Skin epidermis (tissue), 12 donors: ENCODE measurements at regions not wholly inside any gene's neighbourhood (a gene's known extent, or its start where the extent isn't known, plus 50 kb on each side); places are given as distances from the start of the nearest gene placed in this dataset.
A peak's percentile ranks its signal among the peaks of the same experiment; 100 is the strongest.

Experiments
- H3K27ac ChIP-seq, 21 experiments: fragments of 200-600 bp; sonication (generic) in 11 of 21; one replicate each; pipeline ENCODE4 v1.5.0; 2020; ENCODE audit warnings: mild to moderate bottlenecking in 3 of 21, inconsistent platforms in 2 of 21, moderate library complexity in 2 of 21
- H3K4me3 ChIP-seq, 7 experiments: fragments of 200-600 bp; sonication (generic) in 2 of 7; one replicate each; pipeline ENCODE4 v1.5.0; 2020; ENCODE audit warnings: inconsistent platforms in 2 of 7, mild to moderate bottlenecking in 2 of 7, moderate library complexity in 1 of 7

DNA sequence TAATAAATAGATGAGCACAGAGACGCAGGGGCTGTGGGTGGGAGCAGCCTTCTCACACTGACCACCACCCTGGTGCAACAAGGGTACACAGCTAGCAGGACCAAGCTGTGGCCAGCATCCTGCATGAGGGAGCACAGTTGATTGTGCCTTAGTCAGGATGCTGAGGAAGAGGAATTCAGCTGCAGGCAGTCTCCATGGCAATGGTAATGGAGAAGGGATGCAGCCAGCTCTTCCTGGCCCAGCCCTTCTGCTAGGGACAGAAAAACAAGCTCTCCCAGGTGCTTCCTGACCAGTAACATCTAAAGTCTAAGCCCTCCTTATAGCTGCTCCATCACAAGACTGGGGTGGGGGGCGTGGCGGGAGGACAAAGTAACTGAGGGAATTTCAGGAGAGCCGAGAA, 363.5 kb downstream of the BUD13 start:
- no peak overlapping the region for H3K27ac ChIP-seq
- H3K4me3 ChIP-seq: no peak overlapping the region

DNA sequence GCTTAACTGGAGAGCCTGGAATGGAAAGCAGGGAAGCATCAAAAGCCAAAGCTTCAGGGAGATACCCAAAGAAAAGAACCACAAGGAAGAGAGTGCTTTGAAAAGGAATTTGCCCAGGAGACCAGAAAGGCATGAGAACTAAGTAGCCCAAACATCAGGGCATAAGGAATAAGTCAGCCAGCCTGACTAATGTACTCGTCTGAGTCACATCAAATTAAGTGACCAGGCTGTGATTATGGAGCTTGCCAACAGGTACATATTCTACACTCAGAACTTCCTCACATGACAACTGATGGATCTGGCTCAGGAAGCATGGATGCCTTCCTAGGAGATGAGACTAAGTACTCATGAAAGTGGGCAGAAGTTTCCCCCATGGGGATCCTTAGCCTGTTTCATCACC, 366.7 kb downstream of the BUD13 start:
- Histone ChIP-seq H3K4me3 (no peak overlapping the region), H3K27ac (no peak overlapping the region)

DNA sequence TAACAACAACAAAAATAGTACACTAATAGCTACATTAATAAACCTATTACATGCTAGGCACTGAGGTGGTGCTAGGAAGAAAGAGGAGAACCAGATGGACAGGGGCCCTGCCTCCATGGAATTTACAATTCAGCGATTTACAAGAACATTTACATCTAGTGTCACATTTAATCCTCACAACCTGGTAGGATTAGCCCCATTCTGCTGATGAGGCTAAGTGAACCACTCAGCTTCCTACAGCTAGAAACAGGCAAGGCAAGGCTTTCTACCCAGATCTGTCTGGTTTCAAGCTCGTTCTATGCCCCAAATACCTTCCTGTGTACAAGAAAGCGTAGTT, 368.4 kb downstream of the BUD13 start:
- no peak overlapping the region for H3K4me3 ChIP-seq
- no peak overlapping the region for H3K27ac ChIP-seq

DNA sequence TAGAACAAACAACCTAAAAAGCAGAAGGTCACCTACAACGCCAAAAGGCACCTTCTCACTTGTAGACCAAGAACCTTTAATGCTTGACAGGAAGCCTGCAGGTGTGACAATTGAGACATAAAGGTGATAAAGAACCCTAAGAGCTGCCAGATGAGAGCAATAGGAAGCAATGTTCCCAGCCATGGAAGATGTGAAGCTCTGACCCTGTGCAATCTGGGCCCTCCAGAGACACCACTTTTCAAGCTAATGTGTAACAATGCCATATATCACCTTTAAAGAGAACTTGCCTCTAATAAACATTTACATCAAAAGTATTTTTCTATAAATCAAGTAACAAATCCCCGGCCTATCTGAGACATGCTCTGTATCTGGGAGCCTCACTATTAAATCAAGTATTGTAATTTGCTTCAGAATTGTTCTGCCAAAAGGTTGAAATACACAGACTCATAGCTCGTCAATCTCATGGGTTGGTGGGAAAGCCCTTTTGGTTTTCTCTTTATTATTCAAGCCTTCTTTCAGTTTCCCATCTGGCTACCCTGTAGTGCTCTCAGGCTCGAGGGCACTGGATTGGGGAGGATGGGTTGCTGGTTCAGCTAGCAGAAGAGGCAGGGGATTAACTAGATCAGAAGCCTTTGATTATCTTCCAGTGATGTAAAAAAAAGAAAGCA, 368.9 kb downstream of the BUD13 start:
- Histone ChIP-seq H3K27ac (no peak overlapping the region), H3K4me3 (no peak overlapping the region)

DNA sequence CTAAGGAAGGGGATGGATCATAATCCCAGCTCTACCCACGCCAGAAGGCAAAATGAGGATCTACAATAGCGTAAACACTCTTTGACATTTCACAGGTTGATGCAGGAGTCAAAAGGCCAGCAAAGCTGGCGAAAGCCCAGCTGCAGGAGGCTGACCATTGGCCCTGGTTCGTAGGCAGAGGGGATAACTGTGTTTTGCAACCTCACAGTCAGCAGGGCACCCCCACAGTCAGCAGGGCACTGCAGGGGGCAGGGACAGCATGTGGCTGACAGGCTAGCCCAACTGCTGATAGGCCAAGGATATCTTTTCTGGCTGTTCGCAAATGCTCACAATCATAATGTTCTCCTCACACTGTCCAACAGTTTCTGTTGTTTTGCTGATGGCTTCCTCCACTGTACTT, 372.7 kb downstream of the BUD13 start:
- no peak overlapping the region for H3K27ac ChIP-seq
- H3K4me3 ChIP-seq: no peak overlapping the region

DNA sequence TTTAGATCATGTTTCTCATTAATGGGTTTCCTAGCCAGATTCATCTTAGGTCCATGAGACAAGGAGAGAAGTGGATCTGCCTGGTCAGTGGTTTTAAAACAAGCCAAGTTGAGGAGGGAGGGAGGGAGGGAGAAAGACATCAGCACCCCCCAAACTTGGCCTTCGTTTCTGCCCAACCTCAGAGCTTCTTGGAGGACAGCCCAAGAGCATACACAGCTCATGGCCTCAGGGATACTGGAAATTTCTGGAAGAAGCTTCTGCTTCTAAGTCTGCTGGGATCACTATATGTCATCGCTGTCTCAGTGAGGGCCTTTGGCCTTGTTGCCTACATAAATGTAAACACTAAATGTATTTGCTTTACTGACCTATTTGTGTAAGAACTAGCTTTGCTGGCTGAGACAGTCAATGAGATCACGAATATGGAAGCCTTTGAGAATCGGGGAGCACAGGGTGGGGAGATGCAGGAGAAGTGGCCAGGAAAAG, 375.1 kb downstream of the BUD13 start:
- no peak overlapping the region for H3K27ac ChIP-seq

DNA sequence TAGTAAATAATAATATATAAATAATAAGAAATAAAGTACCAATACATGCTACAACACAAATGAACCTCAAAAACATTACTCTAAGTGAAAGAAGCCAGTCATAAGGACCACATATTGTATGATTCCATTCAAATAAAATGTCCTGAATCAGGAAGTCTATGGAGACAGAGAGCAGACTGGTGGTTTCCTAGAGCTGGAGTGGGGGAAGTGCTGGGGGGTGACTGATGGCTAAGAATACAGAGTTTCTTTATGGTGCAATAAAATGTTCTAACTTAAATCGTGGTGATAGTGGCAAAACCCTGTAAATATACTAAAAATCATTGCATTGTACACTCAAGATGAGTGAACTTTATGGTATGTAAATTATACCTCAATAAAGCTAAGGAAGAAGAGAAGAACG, 376.5 kb downstream of the BUD13 start:
- Histone ChIP-seq H3K27ac (peak overlapping the region in 1 of 21 experiments; percentile 39), H3K4me3 (no peak overlapping the region)

More for the DNA sequence above, 375.1 kb downstream of the BUD13 start:
- no peak overlapping the region for H3K4me3 ChIP-seq

DNA sequence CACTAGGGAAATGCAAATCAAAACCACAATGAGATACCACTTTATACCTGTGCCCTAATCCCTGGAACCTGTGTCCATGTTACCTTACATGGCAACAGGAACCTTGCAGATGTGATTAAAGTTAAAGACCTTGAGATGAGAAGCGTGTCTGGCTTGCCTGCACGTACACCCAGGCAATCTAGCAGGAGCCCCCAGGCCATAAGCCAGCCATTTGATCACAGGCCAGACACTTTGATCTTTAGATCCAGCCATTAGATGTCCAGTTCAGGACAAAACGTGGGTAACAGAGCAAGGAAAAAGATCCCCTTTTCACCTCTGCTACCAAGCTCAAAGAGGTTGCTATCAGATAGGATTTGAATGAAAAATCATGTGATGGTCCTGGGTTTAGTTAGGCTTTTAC, 378.8 kb downstream of the BUD13 start:
- no peak overlapping the region for H3K4me3 ChIP-seq
- no peak overlapping the region for H3K27ac ChIP-seq

DNA sequence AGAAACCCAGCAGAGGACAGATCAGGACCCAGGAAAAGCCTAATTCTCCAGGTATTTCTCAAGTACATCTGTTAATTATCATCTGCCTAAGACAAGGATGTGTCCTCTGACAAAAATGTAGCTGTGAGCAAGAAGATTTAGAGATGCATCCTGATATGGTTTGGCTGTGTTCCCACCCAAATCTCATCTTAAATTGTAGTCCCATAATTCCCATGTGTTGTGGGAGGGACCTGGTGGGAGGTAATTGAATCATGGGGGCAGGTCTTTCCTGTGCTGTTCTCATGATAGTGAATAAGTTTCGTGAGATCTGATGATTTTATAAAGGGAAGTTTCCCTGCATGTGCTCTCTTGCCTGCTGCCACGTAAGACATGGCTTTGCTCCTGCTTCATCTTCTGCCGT, 381.8 kb downstream of the BUD13 start:
- Histone ChIP-seq H3K27ac (peak overlapping the region in 1 of 21 experiments; percentile 14), H3K4me3 (no peak overlapping the region)

DNA sequence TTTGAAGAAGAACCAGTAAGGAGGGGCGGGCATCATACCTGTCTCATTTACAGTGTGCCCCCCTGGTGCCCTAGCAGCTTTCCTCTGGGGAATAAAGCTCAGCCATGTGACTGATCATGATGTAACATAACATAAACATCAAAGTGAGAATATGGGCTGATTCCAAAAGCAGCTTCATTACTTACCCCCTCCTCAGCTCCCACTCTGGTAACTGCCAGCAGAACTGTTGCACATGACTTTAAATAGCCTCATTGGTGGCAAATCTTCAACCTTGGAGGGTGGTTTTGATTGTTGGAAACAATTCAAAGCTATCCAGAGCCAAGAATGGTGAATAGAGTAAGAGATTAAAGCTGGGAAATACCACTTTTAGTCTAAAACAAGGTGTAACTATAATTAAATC, 384.6 kb downstream of the BUD13 start:
- Histone ChIP-seq H3K4me3 (no peak overlapping the region), H3K27ac (no peak overlapping the region)

DNA sequence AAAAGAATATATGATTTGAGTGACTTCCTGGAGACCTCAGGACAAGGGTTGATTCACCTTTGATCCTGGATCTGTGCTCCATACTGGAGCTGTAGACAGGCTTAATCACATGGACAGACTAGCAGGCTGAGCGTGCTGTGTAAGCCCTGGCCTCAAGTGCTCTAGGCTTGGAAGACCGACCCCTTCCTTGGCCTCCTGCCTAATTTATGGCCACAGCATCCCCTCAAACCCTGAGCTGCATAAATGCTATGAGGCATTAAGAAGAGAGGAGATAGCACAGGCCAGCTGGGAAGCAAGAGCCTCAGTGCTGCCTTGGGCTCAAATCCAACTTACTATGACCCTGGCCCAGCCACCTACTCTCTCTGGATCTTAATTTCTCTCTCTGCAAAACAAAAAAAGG, 385.1 kb downstream of the BUD13 start:
- Histone ChIP-seq H3K4me3 (no peak overlapping the region), H3K27ac (no peak overlapping the region)

DNA sequence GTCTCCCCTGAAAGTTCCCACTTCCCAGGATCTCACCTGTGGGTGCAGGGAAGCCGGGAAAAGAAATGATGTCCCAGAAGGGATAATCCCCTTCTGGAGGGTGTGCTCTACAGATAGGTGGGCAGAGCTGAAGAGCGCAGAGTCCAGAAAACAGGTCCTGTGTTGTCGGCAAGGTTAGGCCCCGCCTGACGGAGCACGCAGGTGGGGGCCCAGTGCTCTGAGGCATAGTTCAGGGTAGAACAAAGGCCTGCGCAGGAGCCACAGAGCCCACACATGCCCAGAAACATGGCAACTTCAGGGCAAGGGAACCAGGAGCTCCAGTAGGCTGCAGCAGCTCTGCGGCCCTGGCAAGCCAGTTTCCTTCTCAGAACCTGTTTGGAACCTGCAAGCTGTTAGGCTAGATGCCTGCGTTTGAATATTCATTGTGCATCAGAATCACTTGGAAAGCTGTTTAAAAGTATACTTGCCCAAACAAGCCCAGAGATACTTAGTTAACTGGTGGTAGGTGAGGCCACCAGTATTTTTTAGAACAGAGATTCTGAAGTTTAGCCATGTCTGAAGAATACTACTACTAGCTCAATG, 386.6 kb downstream of the BUD13 start:
- peak overlapping the region in 2 of 21 experiments; percentile 32 to 60 for H3K27ac ChIP-seq
- H3K4me3 ChIP-seq: no peak overlapping the region

DNA sequence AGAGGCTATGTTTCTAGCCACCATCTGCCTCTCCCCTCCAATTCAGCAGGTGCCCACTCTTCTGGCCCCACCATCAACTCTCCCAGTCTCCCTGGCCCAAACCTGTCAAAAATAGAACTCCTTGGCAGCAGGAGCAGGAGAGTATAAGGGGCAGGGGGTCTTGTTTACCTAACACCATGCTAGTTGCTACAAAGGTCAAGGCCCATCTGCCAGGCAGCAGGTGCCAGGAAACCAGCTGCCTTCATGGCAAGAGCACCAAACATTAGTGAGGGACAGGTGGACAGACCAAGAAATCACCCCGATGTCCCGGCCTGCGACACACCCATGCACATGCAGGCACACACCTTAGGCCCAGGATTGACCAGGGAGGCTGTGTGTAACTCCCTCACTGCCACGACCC, 387.9 kb downstream of the BUD13 start:
- H3K4me3 ChIP-seq: no peak overlapping the region
- no peak overlapping the region for H3K27ac ChIP-seq

DNA sequence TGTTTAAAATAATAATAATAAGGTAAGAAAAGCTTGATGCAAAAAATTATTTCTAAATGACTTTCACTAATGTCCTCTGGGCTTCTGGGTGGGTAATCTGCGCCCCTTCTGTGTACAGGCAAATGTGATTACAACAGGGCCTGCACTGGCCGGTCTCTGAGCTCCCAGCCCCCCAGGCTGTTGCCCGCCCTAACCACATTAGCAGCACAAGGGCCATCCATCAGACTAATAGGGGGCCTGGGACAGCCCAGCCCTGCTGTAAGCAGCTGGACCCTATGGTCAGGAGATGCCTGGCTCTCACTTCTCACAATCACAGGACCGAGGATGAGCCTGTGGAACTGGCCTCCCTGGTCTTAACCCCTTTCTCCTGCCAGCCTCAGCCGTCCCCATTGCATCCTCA, 388.4 kb downstream of the BUD13 start:
- Histone ChIP-seq H3K4me3 (no peak overlapping the region), H3K27ac (no peak overlapping the region)

DNA sequence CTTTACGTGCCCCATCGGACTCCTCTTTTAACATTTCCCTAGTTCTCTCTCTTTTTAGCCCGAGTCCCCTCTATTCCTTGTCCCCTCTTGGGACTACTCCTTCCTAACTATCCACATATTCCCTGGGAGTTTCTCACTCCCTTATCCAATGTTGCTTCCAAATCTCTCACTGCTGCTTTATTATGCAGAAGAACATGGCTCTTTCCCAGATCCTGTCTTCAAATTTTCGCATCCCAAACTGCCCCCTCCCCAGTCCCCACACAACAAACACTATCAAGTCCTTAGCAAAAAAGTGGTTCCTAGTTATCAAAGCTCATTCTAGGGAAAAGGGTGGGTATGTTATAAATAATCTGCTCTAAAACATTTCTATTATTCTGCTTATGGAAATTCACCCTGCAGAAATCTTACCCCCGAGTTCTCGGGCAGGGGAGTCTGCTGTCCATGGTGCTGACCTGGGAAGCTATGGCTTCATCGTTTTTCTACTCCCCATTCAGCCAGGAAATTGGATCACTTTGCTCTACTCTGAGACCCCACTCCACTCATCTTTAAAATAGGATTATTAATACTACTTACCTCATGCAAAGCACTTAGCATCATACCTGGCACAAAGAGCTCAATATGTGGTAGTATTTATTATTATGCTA, 393.5 kb downstream of the BUD13 start:
- H3K27ac ChIP-seq: no peak overlapping the region
- no peak overlapping the region for H3K4me3 ChIP-seq

DNA sequence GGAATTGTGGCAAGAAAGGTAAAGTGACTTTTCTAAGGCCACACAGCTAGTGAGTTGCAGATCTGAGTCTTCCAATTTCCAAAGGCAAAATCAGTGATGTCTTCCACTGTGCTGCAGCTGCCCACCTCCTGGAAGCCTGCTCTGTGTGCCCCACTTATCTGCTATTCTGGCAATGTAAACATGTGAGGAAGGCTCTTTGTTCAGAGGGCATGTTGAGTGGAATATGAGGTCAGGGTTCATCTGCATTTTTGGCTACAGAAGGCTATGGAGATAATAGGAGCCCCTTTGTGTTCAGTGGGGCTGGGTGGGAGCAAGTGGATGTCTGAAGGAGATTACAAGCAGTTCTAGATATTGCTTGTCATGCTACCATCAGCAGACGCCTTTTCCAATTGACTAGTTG, 396.2 kb downstream of the BUD13 start:
- no peak overlapping the region for H3K4me3 ChIP-seq
- H3K27ac ChIP-seq: no peak overlapping the region

DNA sequence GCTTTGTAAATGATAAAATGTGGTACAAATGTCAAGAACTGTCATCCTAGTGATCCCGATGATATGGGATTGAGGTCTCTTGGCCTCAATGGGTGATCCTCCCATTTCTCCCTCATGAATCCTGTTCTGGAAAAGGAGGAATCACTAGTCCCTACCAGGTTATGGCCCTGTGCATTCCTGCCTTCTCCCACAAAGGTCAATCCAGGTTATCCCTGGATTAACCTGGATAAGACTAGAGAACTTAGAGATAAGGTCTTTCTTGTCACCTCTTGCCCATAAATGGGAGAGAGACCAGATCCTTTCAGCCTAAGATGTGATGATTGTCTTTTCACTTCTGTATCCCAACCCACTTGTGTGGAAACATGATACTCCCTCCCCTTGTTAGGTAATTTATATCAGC, 396.7 kb downstream of the BUD13 start:
- Histone ChIP-seq H3K4me3 (no peak overlapping the region), H3K27ac (no peak overlapping the region)

DNA sequence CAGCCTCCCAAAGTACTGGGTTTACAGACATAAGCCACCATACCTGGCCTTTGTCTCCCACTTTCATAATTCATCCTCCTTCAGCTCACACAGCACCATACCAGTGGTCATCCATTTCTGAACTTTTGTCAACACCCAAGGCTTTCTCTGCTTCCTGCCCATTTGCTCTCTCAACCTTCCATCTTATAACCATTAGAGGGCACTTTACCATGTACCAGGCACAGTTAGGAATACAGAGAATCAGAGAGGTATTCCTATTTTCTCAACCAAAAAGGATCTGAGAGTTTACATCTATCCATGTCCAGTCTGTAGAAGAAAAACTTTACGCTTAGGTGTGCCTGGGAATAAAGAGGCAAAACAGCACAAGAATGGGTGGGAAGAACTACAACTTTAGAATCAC, 397.6 kb downstream of the BUD13 start:
- Histone ChIP-seq H3K4me3 (no peak overlapping the region), H3K27ac (no peak overlapping the region)

DNA sequence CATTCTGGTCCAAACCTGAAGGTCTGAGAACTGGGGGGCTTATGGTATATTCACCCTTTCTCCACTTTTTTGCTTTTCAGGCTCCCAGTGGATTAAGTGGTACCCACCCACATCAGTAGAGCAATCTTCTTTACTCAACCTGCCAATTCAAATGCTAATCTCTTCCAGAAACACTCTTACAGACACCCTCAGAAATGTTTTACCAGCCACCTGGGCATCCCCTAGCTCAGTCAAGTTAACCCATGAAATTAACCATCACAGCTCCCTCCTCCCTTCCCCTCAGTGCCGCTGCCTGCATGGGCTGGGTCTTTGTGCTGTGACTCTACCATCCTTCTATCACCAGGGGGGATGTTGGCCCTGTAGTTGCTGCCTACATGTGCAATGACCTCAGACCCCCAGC, 398.7 kb downstream of the BUD13 start:
- no peak overlapping the region for H3K27ac ChIP-seq
- no peak overlapping the region for H3K4me3 ChIP-seq

DNA sequence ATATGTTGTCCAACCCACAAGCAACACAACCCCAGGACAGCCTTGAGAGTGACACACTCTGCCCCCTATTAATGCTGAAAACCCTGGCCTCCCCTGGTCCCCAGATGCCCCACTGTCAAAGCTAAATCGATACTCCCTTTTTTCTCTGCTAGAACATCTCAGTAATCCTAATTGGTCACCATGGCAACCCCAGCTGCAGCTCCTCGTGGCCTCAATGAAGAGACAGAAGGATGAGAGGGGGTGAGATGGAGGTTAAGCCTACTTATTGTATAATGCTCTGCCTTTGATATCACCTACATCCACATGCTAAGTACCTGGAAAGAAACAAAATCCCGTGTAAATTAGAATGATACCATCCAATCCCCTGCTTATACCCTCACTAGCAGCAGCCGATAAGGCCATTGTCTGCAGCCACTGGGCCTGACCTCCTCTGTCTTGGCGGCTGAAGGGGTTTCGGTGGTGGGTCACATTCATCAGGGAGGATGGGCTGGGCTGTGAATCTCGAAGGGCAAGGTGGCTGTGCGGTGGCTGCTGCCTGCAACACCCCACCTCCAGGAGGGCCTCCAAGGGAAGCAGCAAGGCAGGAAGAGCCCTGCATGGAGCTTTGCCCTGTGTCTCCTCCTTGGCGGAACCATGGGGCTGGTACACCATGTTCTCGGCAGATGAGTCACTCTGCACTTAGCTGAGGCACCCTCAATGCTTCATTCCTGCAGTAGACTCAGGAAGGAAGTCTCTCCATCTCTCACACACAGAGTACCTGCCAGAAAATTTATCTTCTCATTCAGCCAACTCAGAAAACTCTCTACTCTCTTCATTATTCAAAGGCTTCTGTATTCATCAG, 399.5 kb downstream of the BUD13 start:
- Histone ChIP-seq H3K27ac (no peak overlapping the region), H3K4me3 (no peak overlapping the region)

DNA sequence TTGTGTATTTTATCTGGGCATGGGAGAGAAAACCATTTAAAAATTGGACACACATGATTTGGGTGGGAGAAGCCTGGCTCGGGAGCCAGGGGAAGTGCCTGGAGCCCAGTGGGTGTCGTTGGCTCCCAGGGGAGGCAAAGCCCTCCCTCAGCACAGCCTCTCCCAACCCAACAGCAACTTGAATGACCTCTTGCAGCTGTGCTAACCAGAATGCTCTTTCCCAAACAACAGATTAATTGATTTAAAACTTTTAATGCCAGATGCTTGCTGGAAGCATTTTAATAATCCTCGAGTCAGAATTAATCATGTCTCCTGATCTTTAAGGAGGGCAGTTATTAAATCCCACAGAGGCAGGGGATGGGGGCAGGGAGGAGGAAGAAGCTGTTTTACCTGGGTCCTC, 401.6 kb downstream of the BUD13 start:
- Histone ChIP-seq H3K4me3 (no peak overlapping the region), H3K27ac (no peak overlapping the region)
